A673 (cell line): ENCODE measurements at regions not wholly inside any gene's neighbourhood (a gene's known extent, or its start where the extent isn't known, plus 50 kb on each side); places are given as distances from the start of the nearest gene placed in this dataset.

ENCODE experiments used
- BruUV-seq: library from RNA; stranded (reverse); fragments of 400-500 nt; replicated peaks from 2 replicates; lab custom pipeline; 2021; lab: Mats Ljungman, UMichigan
- CTCF ChIA-PET: fragments of 300-600 bp; sonication (Branson Sonifier 250); formaldehyde crosslinking; loops from one replicate; lab custom pipeline; 2022; ENCODE audit warnings: antibody characterized with exemption; lab: Charles Lee
- POLR2A ChIA-PET: fragments of 300-600 bp; sonication (Branson Sonifier 250); formaldehyde crosslinking; loops from one replicate; lab custom pipeline; 2022; ENCODE audit warnings: antibody characterized with exemption; ENCODE audit not compliant: low non-redundant PET; lab: Charles Lee
- DNase-seq: peaks from one replicate; pipeline ENCODE4 v3.0.0-alpha.2; 2015; ENCODE audit warnings: low spot score
- H3K27ac ChIP-seq: fragments of 200-600 bp; sonication (generic); 2 replicates; pipeline ENCODE4 v1.5.1; 2016; ENCODE audit warnings: mixed run types, low read depth, mild to moderate bottlenecking, mixed read lengths, antibody characterized with exemption, low read length; ENCODE audit not compliant: poor library complexity, severe bottlenecking
- H3K27me3 ChIP-seq: fragments of 200-600 bp; sonication (generic); replicated peaks from 2 replicates; pipeline ENCODE4 v1.6.1; 2017; ENCODE audit warnings: mixed run types, low read depth, mild to moderate bottlenecking, mixed read lengths, antibody characterized with exemption, low read length; ENCODE audit not compliant: insufficient read depth, poor library complexity
- H3K36me3 ChIP-seq: fragments of 200-600 bp; sonication (generic); 2 replicates; pipeline ENCODE4 v1.6.1; 2016; ENCODE audit warnings: mixed run types, mild to moderate bottlenecking, mixed read lengths, antibody characterized with exemption, low read length; ENCODE audit not compliant: insufficient read depth, poor library complexity, severe bottlenecking
- H3K4me1 ChIP-seq: fragments of 200-600 bp; sonication (generic); 2 replicates; pipeline ENCODE4 v1.6.1; 2017; ENCODE audit warnings: mixed run types, mild to moderate bottlenecking, mixed read lengths, antibody characterized with exemption, low read length; ENCODE audit not compliant: insufficient read depth, poor library complexity, severe bottlenecking
- H3K4me3 ChIP-seq: fragments of 200-600 bp; sonication (generic); 2 replicates; pipeline ENCODE4 v1.5.1; 2016; ENCODE audit warnings: low read depth, mixed run types, mild to moderate bottlenecking, mixed read lengths, low read length; ENCODE audit not compliant: poor library complexity, severe bottlenecking
- H3K9me3 ChIP-seq: fragments of 200-600 bp; sonication (generic); 2 replicates; pipeline ENCODE4 v1.6.1; 2016; ENCODE audit warnings: mixed run types, low read depth, mild to moderate bottlenecking, mixed read lengths, antibody characterized with exemption, low read length; ENCODE audit not compliant: poor library complexity, severe bottlenecking
- EZH2 ChIP-seq: fragments of 200-600 bp; sonication (generic); IDR thresholded peaks from 2 replicates; pipeline ENCODE4 v1.6.1; 2017; ENCODE audit warnings: borderline replicate concordance, low read depth, mild to moderate bottlenecking, mixed read lengths, antibody characterized with exemption, low read length; ENCODE audit not compliant: poor library complexity, severe bottlenecking
- intact Hi-C: fragments of 100-400 bp; cut with micrococcal nuclease; formaldehyde crosslinking; loops from one replicate; pipeline ENCODE4 v1.10.0; 2022; ENCODE audit not compliant: unreplicated experiment
- TF ChIP-seq, protein P1 (sequence below): fragments of 300-800, 200-600 bp; sonication (generic); conservative IDR thresholded peaks from 2 replicates; pipeline ENCODE4 v1.5.1; 2017; ENCODE audit warnings: low read depth, mild to moderate bottlenecking, antibody characterized with exemption, low read length, moderate library complexity, mixed read lengths

DNA sequence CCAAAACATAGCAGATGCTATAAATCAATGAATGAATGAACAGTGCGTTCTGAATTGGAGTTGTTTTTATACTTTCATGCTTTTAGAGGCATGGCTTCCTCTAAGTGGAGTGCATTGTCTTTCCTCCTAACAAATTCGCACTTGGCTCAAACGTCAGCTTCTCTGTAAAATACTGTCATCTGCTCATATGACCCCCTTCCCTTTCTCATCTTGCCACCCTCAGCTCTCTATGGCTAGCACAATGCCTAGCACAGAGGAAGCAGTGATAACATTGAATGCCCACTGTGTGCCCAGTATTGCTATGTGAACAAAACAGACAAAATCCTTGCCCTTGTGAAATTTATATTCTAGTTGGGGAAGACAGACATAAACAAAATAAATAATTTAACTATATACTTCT is 258.8 kb downstream of the MREG start:
- H3K9me3 ChIP-seq, result no peaks in the 10 kb centered on the region
- no peak overlapping the region for H3K27ac ChIP-seq
- H3K27me3 ChIP-seq, result no peaks in the 10 kb centered on the region
- H3K4me3 ChIP-seq, result no peak overlapping the region
- ChIA-PET CTCF (no interaction called here), POLR2A (no interaction called here)
- no peak for DNase-seq
- no TSS peak for BruUV-seq
- intact Hi-C loops, result no loop called here
- H3K4me1 ChIP-seq, result peaks cover 3% of the 10 kb centered on the region
- H3K36me3 ChIP-seq, result no peaks in the 10 kb centered on the region
- TF ChIP-seq, protein P1, sequence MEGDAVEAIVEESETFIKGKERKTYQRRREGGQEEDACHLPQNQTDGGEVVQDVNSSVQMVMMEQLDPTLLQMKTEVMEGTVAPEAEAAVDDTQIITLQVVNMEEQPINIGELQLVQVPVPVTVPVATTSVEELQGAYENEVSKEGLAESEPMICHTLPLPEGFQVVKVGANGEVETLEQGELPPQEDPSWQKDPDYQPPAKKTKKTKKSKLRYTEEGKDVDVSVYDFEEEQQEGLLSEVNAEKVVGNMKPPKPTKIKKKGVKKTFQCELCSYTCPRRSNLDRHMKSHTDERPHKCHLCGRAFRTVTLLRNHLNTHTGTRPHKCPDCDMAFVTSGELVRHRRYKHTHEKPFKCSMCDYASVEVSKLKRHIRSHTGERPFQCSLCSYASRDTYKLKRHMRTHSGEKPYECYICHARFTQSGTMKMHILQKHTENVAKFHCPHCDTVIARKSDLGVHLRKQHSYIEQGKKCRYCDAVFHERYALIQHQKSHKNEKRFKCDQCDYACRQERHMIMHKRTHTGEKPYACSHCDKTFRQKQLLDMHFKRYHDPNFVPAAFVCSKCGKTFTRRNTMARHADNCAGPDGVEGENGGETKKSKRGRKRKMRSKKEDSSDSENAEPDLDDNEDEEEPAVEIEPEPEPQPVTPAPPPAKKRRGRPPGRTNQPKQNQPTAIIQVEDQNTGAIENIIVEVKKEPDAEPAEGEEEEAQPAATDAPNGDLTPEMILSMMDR, result no peak
- TF ChIP-seq EZH2, result no peak

DNA sequence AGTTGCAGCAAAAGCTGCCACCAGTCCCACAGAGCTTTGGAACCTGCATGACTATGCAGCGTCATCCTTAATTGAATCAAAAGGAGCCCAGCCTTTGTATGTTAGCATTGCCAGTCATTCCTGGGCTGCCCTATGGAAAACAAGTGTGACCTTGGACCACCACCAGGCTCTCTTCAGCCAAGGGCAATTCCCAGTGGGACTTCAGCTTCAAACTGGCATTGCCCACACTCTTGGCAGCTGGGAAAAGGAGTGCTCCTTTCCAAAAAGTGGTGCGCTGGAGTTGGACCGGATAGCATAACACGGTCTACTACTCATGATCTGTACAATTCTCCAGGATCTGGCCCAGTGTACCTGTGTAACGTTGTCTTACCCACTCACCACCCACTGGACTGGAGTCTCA is 259.5 kb downstream of the MREG start:
- POLR2A ChIA-PET, result no interaction called here
- H3K27me3 ChIP-seq, result no peaks in the 10 kb centered on the region
- intact Hi-C loops, result no loop called here
- H3K36me3 ChIP-seq, result no peaks in the 10 kb centered on the region
- DNase-seq, result no peak
- CTCF ChIA-PET, result no interaction called here
- no TSS peak for BruUV-seq
- no peak overlapping the region for H3K27ac ChIP-seq
- H3K9me3 ChIP-seq, result no peaks in the 10 kb centered on the region
- H3K4me1 ChIP-seq, result peaks cover 3% of the 10 kb centered on the region
- TF ChIP-seq, protein P1, result no peak
- TF ChIP-seq EZH2, result no peak
- H3K4me3 ChIP-seq, result no peak overlapping the region

DNA sequence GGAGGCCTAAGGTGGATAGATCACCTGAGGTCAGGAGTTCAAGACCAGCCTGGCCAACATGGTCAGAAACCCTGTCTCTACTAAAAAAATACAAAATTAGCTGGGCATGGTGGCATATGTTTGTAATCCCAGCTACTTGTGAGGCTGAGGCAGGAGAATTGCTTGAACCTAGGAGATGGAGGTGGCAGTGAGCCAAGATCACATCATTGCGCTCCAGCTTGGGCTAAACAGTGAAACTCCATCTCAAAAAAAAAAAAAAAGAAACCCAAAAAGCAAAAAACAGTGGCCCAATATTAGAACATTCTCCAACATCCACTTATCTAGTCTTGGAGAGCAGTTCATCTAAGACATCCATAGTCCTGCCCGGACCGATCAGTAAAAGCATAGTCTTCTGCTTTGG is 260.4 kb downstream of the MREG start:
- intact Hi-C loops, result no loop called here
- Histone ChIP-seq H3K27me3 (no peaks in the 10 kb centered on the region), H3K9me3 (no peaks in the 10 kb centered on the region), H3K4me1 (peaks cover 3% of the 10 kb centered on the region), H3K4me3 (no peak overlapping the region), H3K36me3 (no peaks in the 10 kb centered on the region), H3K27ac (no peak overlapping the region)
- TF ChIP-seq EZH2, result no peak
- TF ChIP-seq, protein P1, result no peak
- no TSS peak for BruUV-seq
- ChIA-PET CTCF (no interaction called here), POLR2A (no interaction called here)
- DNase-seq, result no peak

DNA sequence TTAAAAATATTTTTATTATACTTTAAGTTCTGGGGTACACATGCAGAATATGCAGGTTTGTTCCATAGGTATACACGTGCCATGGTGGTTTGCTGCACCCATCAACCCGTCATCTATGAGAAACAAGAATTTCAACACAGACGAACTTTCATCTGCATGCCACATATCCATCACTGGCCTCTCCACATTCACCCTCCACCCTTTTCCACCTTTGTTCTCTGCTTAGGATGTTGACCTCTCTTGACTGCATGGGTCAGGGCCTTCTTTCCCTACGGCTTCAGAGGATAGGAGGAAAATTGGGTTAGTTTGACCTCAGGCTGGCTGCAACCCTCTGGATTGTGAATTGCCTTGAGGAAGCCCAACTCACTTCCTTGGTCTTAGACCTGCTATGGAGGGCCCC is 260.9 kb downstream of the MREG start:
- no peaks in the 10 kb centered on the region for H3K9me3 ChIP-seq
- ChIA-PET POLR2A (no interaction called here), CTCF (no interaction called here)
- H3K27ac ChIP-seq, result no peak overlapping the region
- peaks cover 3% of the 10 kb centered on the region for H3K4me1 ChIP-seq
- intact Hi-C loops, result no loop called here
- no peaks in the 10 kb centered on the region for H3K36me3 ChIP-seq
- H3K4me3 ChIP-seq, result no peak overlapping the region
- H3K27me3 ChIP-seq, result no peaks in the 10 kb centered on the region
- DNase-seq, result no peak
- no peak for TF ChIP-seq EZH2
- TF ChIP-seq, protein P1, result no peak
- BruUV-seq, result no TSS peak
